ENCODE measurements at regions not wholly inside any gene's neighbourhood (a gene's known extent, or its start where the extent isn't known, plus 50 kb on each side); places are given as distances from the start of the nearest gene placed in this dataset.

GRCh38 chr4:19806865-19807264 lies 444.8 kb upstream of the SLIT2 start:
- no peaks in the 10 kb centered on the region for H3K27me3 Mint-ChIP-seq (ENCODE audit: unreplicated experiment)
- no peaks in the 10 kb centered on the region for H3K9me3 Mint-ChIP-seq (ENCODE audit: unreplicated experiment)
- no peak for DNase-seq (ENCODE audit: low spot score)
- H3K4me3 Mint-ChIP-seq (ENCODE audit: unreplicated experiment), result no peak overlapping the region
- H3K27ac Mint-ChIP-seq (ENCODE audit: unreplicated experiment), result no peak overlapping the region
- H3K4me1 Mint-ChIP-seq (ENCODE audit: unreplicated experiment), result no peaks in the 10 kb centered on the region
- TF ChIP-seq CTCF (IDR thresholded peaks at IDR 0.05; ENCODE audit: unreplicated experiment), result no peak
- no peaks in the 10 kb centered on the region for H3K36me3 Mint-ChIP-seq (ENCODE audit: low read depth, unreplicated experiment)

- DNase-seq (ENCODE audit: low spot score), result no peak
- H3K9me3 Mint-ChIP-seq (ENCODE audit: unreplicated experiment), result no peaks in the 10 kb centered on the region
- no peak overlapping the region for H3K27ac Mint-ChIP-seq (ENCODE audit: unreplicated experiment)
- no peaks in the 10 kb centered on the region for H3K36me3 Mint-ChIP-seq (ENCODE audit: low read depth, unreplicated experiment)
- H3K27me3 Mint-ChIP-seq (ENCODE audit: unreplicated experiment), result no peaks in the 10 kb centered on the region
- H3K4me1 Mint-ChIP-seq (ENCODE audit: unreplicated experiment), result no peaks in the 10 kb centered on the region
- no peak for TF ChIP-seq CTCF (IDR thresholded peaks at IDR 0.05; ENCODE audit: unreplicated experiment)
- H3K4me3 Mint-ChIP-seq (ENCODE audit: unreplicated experiment), result no peak overlapping the region
These were observed 448.3 kb upstream of the SLIT2 start for GRCh38 chr4:19803406-19803805.

GRCh38 chr4:19793831-19794230 lies 457.9 kb upstream of the SLIT2 start:
- no peak overlapping the region for H3K4me3 Mint-ChIP-seq (ENCODE audit: unreplicated experiment)
- no peaks in the 10 kb centered on the region for H3K27me3 Mint-ChIP-seq (ENCODE audit: unreplicated experiment)
- H3K4me1 Mint-ChIP-seq (ENCODE audit: unreplicated experiment), result no peaks in the 10 kb centered on the region
- no peaks in the 10 kb centered on the region for H3K9me3 Mint-ChIP-seq (ENCODE audit: unreplicated experiment)
- DNase-seq (ENCODE audit: low spot score), result no peak
- H3K36me3 Mint-ChIP-seq (ENCODE audit: low read depth, unreplicated experiment), result no peaks in the 10 kb centered on the region
- no peak for TF ChIP-seq CTCF (IDR thresholded peaks at IDR 0.05; ENCODE audit: unreplicated experiment)
- no peak overlapping the region for H3K27ac Mint-ChIP-seq (ENCODE audit: unreplicated experiment)

GRCh38 chr4:19791422-19792123 lies 460.1 kb upstream of the SLIT2 start:
- H3K27me3 Mint-ChIP-seq (ENCODE audit: unreplicated experiment), result no peaks in the 10 kb centered on the region
- H3K27ac Mint-ChIP-seq (ENCODE audit: unreplicated experiment), result no peak overlapping the region
- no peaks in the 10 kb centered on the region for H3K36me3 Mint-ChIP-seq (ENCODE audit: low read depth, unreplicated experiment)
- H3K4me1 Mint-ChIP-seq (ENCODE audit: unreplicated experiment), result no peaks in the 10 kb centered on the region
- no peaks in the 10 kb centered on the region for H3K9me3 Mint-ChIP-seq (ENCODE audit: unreplicated experiment)
- DNase-seq (ENCODE audit: low spot score), result no peak
- TF ChIP-seq CTCF (IDR thresholded peaks at IDR 0.05; ENCODE audit: unreplicated experiment), result no peak
- no peak overlapping the region for H3K4me3 Mint-ChIP-seq (ENCODE audit: unreplicated experiment)

GRCh38 chr4:19786616-19787015 lies 465.1 kb upstream of the SLIT2 start:
- peaks cover 2% of the 10 kb centered on the region for H3K27me3 Mint-ChIP-seq (ENCODE audit: unreplicated experiment)
- H3K27ac Mint-ChIP-seq (ENCODE audit: unreplicated experiment), result no peak overlapping the region
- H3K4me1 Mint-ChIP-seq (ENCODE audit: unreplicated experiment), result no peaks in the 10 kb centered on the region

More at GRCh38 chr4:19786616-19787015, 465.1 kb upstream of the SLIT2 start:
- no peak for TF ChIP-seq CTCF (IDR thresholded peaks at IDR 0.05; ENCODE audit: unreplicated experiment)
- Mint-ChIP-seq H3K36me3 (ENCODE audit: low read depth, unreplicated experiment) (peaks cover 7% of the 10 kb centered on the region), H3K4me3 (ENCODE audit: unreplicated experiment) (no peak overlapping the region), H3K9me3 (ENCODE audit: unreplicated experiment) (peaks cover 7% of the 10 kb centered on the region)
- DNase-seq (ENCODE audit: low spot score), result no peak

Measured in endothelial cell (in vitro differentiated cells).